SK-N-MC (cell line): ENCODE measurements at regions not wholly inside any gene's neighbourhood (a gene's known extent, or its start where the extent isn't known, plus 50 kb on each side); places are given as distances from the start of the nearest gene placed in this dataset.

Source experiments
- EZH2 ChIP-seq: fragments of 200-600 bp; sonication (generic); IDR thresholded peaks from one replicate; pipeline ENCODE4 v1.6.1; 2017; ENCODE audit warnings: antibody characterized with exemption
- FOXP2 ChIP-seq: optimal IDR thresholded peaks from 2 replicates; pipeline ENCODE3; 2011; ENCODE audit warnings: mild to moderate bottlenecking, moderate library complexity; ENCODE audit not compliant: insufficient read depth; ENCODE audit errors: extremely low read length, control extremely low read depth
- POLR2AphosphoS5 ChIP-seq: IDR thresholded peaks from 2 replicates; pipeline ENCODE4 v1.6.1; 2012; ENCODE audit warnings: mild to moderate bottlenecking, low read depth, low read length, borderline replicate concordance

DNA sequence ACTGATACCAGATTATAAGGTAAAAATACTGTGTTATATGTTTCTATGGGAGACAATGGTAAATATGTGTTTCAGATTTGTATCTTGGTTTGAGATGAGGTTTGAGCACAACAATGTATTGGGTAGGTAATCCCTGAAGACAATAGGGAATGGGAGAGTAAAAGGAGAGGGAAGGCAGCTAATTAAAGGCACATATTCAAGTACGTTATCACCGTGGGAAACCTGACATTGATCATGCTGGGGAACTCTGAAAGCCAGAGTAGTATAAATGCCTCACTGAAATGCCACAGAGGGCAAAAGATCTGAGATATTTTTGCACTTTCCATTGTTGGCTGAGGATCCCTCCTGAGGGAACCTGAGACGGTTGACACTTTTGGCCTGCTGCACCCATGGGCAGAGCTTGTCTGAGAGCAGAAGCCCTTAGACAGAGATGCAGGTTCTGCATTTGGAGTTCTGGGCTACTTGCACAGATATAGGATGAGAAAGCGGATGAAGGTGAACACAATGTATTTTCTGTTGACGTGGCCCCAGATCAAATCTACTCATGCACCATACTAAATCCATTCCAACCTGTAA is 506.7 kb downstream of the PCDH18 start:
- TF ChIP-seq EZH2: no peak
- no peak for TF ChIP-seq POLR2AphosphoS5
- no peak for TF ChIP-seq FOXP2
